ENCODE measurements at regions not wholly inside any gene's neighbourhood (a gene's known extent, or its start where the extent isn't known, plus 50 kb on each side); places are given as distances from the start of the nearest gene placed in this dataset.

DNA sequence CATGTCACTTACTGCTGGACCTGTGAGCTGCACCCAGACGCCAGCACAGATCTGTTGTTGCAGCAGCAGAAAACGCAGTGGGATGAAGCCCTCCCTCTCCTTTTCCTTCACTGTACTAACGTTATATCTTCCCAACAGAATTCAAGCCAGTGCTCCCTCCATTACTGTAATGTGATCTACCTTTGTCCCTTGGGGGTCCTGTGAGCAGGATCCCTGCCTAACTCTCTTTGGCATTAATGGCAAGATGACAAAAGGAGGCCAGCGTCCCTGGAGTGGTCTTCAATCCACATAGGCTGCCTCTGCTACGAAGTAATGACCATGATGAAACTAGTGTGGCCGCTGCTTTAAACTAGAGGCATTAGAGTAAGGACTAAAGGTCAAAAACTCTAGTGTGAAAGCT lies 69.3 kb upstream of the SOX14 start:
- POLR2A ChIA-PET = no interaction called here

GRCh38 chr3:137695351-137695750 lies 68.8 kb upstream of the SOX14 start:
- Histone ChIP-seq H4K20me1 (ENCODE audit: insufficient read depth) (no peaks in the 10 kb centered on the region), H3K9ac (no peak overlapping the region), H3K4me2 (no peak overlapping the region), H2AFZ (ENCODE audit: low read depth) (no peak overlapping the region), H3K27me3 (ENCODE audit: insufficient read depth) (no peaks in the 10 kb centered on the region), H3K4me3 (ENCODE audit: low read depth in 2 of 2, low read length in 1 of 2) (no peak overlapping the region), H3K79me2 (ENCODE audit: insufficient read depth) (no peaks in the 10 kb centered on the region), H3K4me1 (ENCODE audit: control insufficient read depth in 1 of 2, insufficient read depth in 2 of 2, low read depth in 1 of 2, low read length in 1 of 2) (no peaks in the 10 kb centered on the region), H3F3A (replicated peaks; ENCODE audit: insufficient read depth) (no peaks in the 10 kb centered on the region), H3K27ac (ENCODE audit: low read depth in 2 of 2, low read length in 1 of 2) (no peak overlapping the region), H3K9me3 (no peaks in the 10 kb centered on the region), H3K36me3 (replicated peaks in 1 of 2; ENCODE audit: control insufficient read depth in 1 of 2, insufficient read depth in 2 of 2, low read length in 1 of 2) (no peaks in the 10 kb centered on the region), H3K9me2 (no peaks in the 10 kb centered on the region)
- 16% methylated on average over 6 of the region's 6 CpGs for WGBS (ENCODE audit: low lambda C conversion rate)
- POLR2A ChIA-PET = no interaction called here
- no peak for DNase-seq
- CTCF ChIA-PET = interaction anchor here (0.7 kb wide), 1 partner anchor 9 kb away, joined by 3 read pairs; no protein-coding TSS in a partner anchor
- TF ChIP-seq FOXM1 (IDR thresholded peaks at IDR 0.05; ENCODE audit: low read depth) = no peak
- no peak for TF ChIP-seq RCOR1 (IDR thresholded peaks at IDR 0.05; ENCODE audit: low read length)
- no peak for TF ChIP-seq SMC3 (IDR thresholded peaks at IDR 0.05; ENCODE audit: low read depth, low read length)
- TF ChIP-seq JUND (IDR thresholded peaks at IDR 0.05) = no peak
- TF ChIP-seq FOXJ3 (CRISPR knock-in tag; IDR thresholded peaks at IDR 0.05) = no peak
- no peak for TF ChIP-seq RFX5 (IDR thresholded peaks at IDR 0.05; ENCODE audit: low read length)
- no peak for TF ChIP-seq YY1 (IDR thresholded peaks at IDR 0.05; ENCODE audit: low read depth)
- no peak for TF ChIP-seq MEF2A (IDR thresholded peaks at IDR 0.05; ENCODE audit: borderline replicate concordance, low read depth)
- TF ChIP-seq IRF3 (IDR thresholded peaks at IDR 0.05; ENCODE audit: low read depth, low read length) = no peak
- no peak for TF ChIP-seq FOSL2 (IDR thresholded peaks at IDR 0.05; ENCODE audit: borderline replicate concordance, low read depth)
- TF ChIP-seq, protein P1, sequence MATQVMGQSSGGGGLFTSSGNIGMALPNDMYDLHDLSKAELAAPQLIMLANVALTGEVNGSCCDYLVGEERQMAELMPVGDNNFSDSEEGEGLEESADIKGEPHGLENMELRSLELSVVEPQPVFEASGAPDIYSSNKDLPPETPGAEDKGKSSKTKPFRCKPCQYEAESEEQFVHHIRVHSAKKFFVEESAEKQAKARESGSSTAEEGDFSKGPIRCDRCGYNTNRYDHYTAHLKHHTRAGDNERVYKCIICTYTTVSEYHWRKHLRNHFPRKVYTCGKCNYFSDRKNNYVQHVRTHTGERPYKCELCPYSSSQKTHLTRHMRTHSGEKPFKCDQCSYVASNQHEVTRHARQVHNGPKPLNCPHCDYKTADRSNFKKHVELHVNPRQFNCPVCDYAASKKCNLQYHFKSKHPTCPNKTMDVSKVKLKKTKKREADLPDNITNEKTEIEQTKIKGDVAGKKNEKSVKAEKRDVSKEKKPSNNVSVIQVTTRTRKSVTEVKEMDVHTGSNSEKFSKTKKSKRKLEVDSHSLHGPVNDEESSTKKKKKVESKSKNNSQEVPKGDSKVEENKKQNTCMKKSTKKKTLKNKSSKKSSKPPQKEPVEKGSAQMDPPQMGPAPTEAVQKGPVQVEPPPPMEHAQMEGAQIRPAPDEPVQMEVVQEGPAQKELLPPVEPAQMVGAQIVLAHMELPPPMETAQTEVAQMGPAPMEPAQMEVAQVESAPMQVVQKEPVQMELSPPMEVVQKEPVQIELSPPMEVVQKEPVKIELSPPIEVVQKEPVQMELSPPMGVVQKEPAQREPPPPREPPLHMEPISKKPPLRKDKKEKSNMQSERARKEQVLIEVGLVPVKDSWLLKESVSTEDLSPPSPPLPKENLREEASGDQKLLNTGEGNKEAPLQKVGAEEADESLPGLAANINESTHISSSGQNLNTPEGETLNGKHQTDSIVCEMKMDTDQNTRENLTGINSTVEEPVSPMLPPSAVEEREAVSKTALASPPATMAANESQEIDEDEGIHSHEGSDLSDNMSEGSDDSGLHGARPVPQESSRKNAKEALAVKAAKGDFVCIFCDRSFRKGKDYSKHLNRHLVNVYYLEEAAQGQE (IDR thresholded peaks at IDR 0.05; ENCODE audit: low read depth, low read length) = no peak
- no peak for TF ChIP-seq TAF1 (IDR thresholded peaks at IDR 0.05; ENCODE audit: borderline replicate concordance, low read depth, low read length)
- TF ChIP-seq RXRA (IDR thresholded peaks at IDR 0.05; ENCODE audit: borderline replicate concordance, low read depth) = no peak
- TF ChIP-seq MXI1 (IDR thresholded peaks at IDR 0.05; ENCODE audit: low read depth, low read length) = no peak

More for the DNA sequence above, 69.3 kb upstream of the SOX14 start:
- Histone ChIP-seq H3K9me2 (no peaks in the 10 kb centered on the region), H3K36me3 (replicated peaks in 1 of 2; ENCODE audit: control insufficient read depth in 1 of 2, insufficient read depth in 2 of 2, low read length in 1 of 2) (no peaks in the 10 kb centered on the region), H4K20me1 (ENCODE audit: insufficient read depth) (no peaks in the 10 kb centered on the region), H3K9ac (no peak overlapping the region), H3F3A (replicated peaks; ENCODE audit: insufficient read depth) (no peaks in the 10 kb centered on the region), H3K27ac (ENCODE audit: low read depth in 2 of 2, low read length in 1 of 2) (no peak overlapping the region), H2AFZ (ENCODE audit: low read depth) (no peak overlapping the region), H3K27me3 (ENCODE audit: insufficient read depth) (no peaks in the 10 kb centered on the region), H3K4me1 (ENCODE audit: control insufficient read depth in 1 of 2, insufficient read depth in 2 of 2, low read depth in 1 of 2, low read length in 1 of 2) (no peaks in the 10 kb centered on the region), H3K4me2 (no peak overlapping the region), H3K4me3 (ENCODE audit: low read depth in 2 of 2, low read length in 1 of 2) (no peak overlapping the region), H3K9me3 (no peaks in the 10 kb centered on the region), H3K79me2 (ENCODE audit: insufficient read depth) (no peaks in the 10 kb centered on the region)
- CTCF ChIA-PET = interaction anchor here (0.7 kb wide), 1 partner anchor 9 kb away, joined by 3 read pairs; no protein-coding TSS in a partner anchor
- 3% methylated on average over 6 of the region's 6 CpGs for whole genome bisulfite sequencing (ENCODE audit: low lambda C conversion rate)
- TF ChIP-seq FOXJ3 (CRISPR knock-in tag; IDR thresholded peaks at IDR 0.05) = no peak
- no peak for TF ChIP-seq POLR2AphosphoS5 (IDR thresholded peaks at IDR 0.05; ENCODE audit: low read depth, low read length)
- TF ChIP-seq MEF2A (IDR thresholded peaks at IDR 0.05; ENCODE audit: borderline replicate concordance, low read depth) = no peak
- TF ChIP-seq SMC3 (IDR thresholded peaks at IDR 0.05; ENCODE audit: low read depth, low read length) = no peak
- TF ChIP-seq, protein P2, sequence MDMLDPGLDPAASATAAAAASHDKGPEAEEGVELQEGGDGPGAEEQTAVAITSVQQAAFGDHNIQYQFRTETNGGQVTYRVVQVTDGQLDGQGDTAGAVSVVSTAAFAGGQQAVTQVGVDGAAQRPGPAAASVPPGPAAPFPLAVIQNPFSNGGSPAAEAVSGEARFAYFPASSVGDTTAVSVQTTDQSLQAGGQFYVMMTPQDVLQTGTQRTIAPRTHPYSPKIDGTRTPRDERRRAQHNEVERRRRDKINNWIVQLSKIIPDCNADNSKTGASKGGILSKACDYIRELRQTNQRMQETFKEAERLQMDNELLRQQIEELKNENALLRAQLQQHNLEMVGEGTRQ (IDR thresholded peaks at IDR 0.05; ENCODE audit: borderline replicate concordance, low read depth, low read length) = no peak
- TF ChIP-seq MXI1 (IDR thresholded peaks at IDR 0.05; ENCODE audit: low read depth, low read length) = no peak
- TF ChIP-seq, protein P3, sequence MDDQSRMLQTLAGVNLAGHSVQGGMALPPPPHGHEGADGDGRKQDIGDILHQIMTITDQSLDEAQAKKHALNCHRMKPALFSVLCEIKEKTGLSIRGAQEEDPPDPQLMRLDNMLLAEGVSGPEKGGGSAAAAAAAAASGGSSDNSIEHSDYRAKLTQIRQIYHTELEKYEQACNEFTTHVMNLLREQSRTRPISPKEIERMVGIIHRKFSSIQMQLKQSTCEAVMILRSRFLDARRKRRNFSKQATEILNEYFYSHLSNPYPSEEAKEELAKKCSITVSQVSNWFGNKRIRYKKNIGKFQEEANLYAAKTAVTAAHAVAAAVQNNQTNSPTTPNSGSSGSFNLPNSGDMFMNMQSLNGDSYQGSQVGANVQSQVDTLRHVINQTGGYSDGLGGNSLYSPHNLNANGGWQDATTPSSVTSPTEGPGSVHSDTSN (IDR thresholded peaks at IDR 0.05) = no peak
- no peak for TF ChIP-seq NRF1 (IDR thresholded peaks at IDR 0.05; ENCODE audit: low read depth, low read length)
- TF ChIP-seq FOSL2 (IDR thresholded peaks at IDR 0.05; ENCODE audit: borderline replicate concordance, low read depth) = no peak
- TF ChIP-seq, protein P4, sequence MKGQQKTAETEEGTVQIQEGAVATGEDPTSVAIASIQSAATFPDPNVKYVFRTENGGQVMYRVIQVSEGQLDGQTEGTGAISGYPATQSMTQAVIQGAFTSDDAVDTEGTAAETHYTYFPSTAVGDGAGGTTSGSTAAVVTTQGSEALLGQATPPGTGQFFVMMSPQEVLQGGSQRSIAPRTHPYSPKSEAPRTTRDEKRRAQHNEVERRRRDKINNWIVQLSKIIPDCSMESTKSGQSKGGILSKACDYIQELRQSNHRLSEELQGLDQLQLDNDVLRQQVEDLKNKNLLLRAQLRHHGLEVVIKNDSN (IDR thresholded peaks at IDR 0.05; ENCODE audit: borderline replicate concordance, low read depth) = no peak
- TF ChIP-seq TEAD4 (IDR thresholded peaks at IDR 0.05; ENCODE audit: borderline replicate concordance, insufficient read depth) = no peak
- no peak for TF ChIP-seq RXRA (IDR thresholded peaks at IDR 0.05; ENCODE audit: borderline replicate concordance, low read depth)
- TF ChIP-seq YY1 (IDR thresholded peaks at IDR 0.05; ENCODE audit: low read depth) = no peak
- no peak for DNase-seq

Data from SK-N-SH (cell line).